NCI-H1436 (cell line): ENCODE measurements at regions not wholly inside any gene's neighbourhood (a gene's known extent, or its start where the extent isn't known, plus 50 kb on each side); places are given as distances from the start of the nearest gene placed in this dataset.
"Not testable (repeated sequence)": the region's sequence is repeated elsewhere in the genome, so short reads cannot be mapped to it uniquely, and the experiment has no call there.

ENCODE experiments used
- DNase-seq: peaks from one replicate; lab custom pipeline; 2025; lab: John Stamatoyannopoulos, UW

GRCh38 chr16:88164196-88165039 lies 213.2 kb downstream of the BANP start:
- DNase-seq: not testable (repeated sequence)

GRCh38 chr16:88165040-88165544 lies 213.9 kb downstream of the BANP start:
- DNase-seq: not testable (repeated sequence)

GRCh38 chr16:88165683-88166082 lies 214.4 kb downstream of the BANP start:
- DNase-seq: not testable (repeated sequence)

GRCh38 chr16:88166209-88166773 lies 215.1 kb downstream of the BANP start:
- DNase-seq: not testable (repeated sequence)

- not testable (repeated sequence) for DNase-seq
Observed at GRCh38 chr16:88167798-88168556, 214.8 kb upstream of the ZNF469 start.

GRCh38 chr16:88168557-88168949 lies 214.2 kb upstream of the ZNF469 start:
- peak; percentile 11 for DNase-seq

- DNase-seq: not testable (repeated sequence)
Observed at GRCh38 chr16:88169136-88169830, 213.5 kb upstream of the ZNF469 start.

GRCh38 chr16:88169831-88170165 lies 213.0 kb upstream of the ZNF469 start:
- not testable (repeated sequence) for DNase-seq

- DNase-seq: no peak
Observed at GRCh38 chr16:88170528-88170991, 212.2 kb upstream of the ZNF469 start.

DNA sequence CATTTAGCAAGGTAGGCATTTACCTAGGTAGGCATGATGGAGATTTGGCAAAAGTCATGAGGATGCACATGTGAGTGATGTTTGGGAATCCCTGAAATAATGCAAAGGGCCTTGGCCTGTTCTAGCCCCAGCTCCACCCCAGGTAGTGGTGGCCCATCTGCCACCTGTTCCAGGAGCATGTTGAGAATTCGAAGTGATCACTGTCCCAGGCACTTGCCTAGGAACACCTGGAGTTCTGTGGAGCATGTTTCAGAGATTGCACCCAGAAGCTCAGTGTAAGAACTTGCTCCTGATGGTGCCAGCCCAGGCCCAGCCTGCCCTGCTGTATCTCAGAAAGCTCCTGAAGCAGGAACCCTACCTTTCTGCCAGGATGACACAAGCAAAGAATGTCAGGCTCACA lies 211.6 kb upstream of the ZNF469 start:
- not testable (repeated sequence) for DNase-seq

DNA sequence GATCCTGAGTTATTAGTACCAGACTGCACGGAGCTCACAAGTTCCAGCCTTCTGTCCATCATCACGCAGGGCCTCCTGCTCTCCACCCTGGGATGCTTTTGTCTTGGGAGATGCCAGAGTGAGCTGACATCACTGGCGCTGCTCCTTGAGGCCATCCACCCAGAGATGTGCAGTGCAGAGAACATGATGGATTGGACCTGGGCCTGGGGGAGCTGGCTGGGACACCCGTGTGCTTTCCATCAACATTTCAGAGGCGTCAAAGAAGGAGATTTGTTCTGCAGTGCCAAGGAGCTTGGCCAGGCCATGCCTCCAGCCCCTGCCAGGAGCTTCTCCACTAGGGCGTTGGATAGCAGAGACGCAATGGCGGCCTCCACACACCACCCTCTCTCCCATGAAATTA lies 206.6 kb upstream of the ZNF469 start:
- not testable (repeated sequence) for DNase-seq

DNA sequence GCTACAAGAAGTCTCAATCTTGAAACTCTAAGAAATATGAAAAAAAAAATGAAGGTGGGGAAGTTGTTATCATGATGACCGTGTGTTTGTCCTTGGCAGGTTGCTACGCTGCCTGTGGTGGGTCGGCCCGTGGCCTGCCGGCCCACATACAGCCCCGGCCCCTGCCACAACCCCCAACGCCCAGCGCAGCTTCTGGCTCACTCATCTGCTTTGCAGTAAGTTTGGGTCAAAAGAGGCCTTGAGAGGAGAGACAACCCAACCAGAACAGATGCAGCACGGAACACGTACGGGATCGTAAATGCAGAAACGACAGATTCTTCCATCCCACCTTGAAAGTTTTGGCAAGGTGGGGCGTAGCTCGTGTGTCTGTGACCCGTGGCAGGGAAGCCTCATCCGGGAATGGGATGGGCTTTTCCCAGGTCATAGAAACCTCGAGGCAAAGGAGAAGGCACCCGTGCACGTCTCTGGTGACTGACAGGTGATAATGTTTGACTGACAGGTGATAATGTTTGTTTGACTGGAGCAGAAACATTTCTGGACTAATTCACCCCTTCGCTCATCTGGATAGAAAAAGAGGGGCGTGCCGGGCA lies 206.1 kb upstream of the ZNF469 start:
- DNase-seq: not testable (repeated sequence)

DNA sequence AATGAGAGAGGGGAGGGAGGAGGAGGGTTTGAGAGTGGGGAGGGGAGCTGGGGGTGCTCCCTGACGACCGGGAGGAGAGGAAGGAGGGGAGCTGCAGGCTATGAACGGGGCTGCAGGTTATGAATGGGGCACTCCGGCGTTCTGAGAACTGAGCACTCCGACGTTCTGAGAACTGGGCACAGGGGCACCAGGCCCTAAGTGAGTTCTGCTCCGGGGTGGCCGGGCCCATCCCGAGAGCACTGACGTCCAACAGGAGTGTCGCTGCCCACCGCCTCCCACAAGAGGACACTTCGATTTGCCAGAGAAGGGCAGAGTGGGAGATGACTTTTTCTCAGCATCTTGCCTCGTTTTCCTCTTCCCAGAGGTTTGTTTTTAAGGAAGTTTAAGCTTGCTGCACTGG lies 204.5 kb upstream of the ZNF469 start:
- not testable (repeated sequence) for DNase-seq

GRCh38 chr16:88178896-88179295 lies 203.9 kb upstream of the ZNF469 start:
- not testable (repeated sequence) for DNase-seq

DNA sequence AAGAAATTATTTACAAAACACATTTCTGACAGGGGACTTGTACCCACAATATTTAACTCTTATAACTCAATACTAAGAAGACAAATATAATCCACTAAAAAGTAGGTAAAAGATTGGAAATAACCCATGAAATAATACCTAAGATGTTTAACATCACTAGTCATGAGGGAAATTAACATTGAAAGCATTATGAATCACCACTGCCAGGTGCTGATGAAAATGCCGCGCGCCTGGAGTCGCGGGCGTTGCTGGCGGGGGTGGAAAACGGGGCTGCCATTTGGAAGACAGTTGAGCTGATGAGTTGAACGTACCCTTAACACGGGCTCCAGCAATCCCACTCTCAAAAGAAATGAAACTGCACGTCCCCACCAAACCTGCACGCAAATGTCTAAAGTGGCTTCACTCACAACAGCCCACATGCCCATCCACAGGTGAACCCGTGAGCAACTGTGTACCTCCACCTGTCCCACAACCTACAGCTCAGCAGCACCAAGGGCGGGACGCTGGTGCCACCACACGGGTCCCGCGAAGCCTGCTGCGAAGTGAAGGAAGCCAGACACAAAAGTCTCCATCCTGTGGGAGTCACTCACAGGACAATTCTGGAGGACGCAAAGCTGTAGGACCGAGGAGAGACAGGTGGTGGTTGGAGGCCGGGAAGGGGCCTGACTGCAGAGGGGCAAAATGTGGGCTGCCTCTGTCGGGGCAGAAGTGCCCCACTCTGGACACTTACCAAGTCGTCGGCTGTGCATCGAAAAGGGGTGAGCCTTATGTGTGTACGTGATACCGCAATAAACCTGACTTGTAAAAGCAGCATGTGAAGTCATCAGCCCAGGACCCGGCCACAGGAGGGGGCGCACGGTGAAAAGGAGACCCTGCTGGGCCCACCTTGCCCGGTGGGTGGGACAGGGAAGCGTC lies 199.5 kb upstream of the ZNF469 start:
- DNase-seq: not testable (repeated sequence)

GRCh38 chr16:88184053-88184452 lies 198.7 kb upstream of the ZNF469 start:
- not testable (repeated sequence) for DNase-seq

DNA sequence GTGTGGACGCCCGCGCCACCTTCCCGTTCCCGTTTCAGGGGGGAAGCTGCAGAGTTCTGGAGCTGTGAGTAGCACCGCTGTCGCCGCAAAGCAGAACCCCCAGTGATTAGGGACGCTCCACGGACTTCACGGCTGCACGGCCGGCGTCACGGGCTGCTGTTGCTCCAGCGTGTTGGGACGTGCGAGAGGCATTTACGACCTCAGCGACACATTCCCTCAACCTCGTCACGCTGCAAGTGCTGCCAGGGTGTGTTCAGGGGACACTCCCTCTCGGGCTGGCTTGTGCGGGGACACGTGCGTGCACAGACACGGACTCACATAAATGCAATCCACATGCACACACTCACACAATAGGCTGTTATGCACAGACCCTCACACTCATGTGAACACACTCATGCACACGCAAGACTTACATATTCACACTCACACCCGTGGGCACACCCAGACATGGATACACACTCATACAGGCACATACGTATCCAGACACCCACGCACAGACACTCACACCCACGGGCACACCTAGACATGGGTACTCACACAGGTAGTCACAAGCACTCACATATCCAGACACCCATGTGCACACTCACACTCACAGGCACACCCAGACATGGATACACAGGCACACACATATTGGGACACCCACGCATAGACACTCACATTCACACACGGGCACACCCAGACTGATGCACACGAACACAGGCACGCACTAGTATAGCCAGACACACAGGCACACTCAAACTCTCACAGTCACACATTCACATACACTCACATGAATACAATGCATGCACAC lies 198.0 kb upstream of the ZNF469 start:
- DNase-seq: not testable (repeated sequence)

DNA sequence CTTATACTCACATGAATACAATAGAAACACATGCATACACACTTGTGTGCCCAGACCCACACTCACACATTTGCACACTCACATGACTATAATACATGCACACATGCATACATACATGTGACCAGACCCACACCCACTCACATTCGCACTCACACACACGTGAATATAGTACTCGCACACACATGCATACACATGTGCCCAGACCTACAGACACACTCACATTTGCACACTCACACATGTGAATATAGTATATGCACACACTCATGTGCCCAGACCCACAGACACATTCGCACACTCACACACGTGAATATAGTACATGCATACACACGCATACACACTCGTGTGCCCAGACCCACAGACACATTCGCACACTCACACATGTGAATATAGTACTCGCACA lies 197.4 kb upstream of the ZNF469 start:
- not testable (repeated sequence) for DNase-seq
